ENCODE measurements at regions not wholly inside any gene's neighbourhood (a gene's known extent, or its start where the extent isn't known, plus 50 kb on each side); places are given as distances from the start of the nearest gene placed in this dataset.

GRCh38 chr6:90805619-90806155, 218.8 kb upstream of the MAP3K7 start:
- 81% methylated on average over 1 of the region's 1 CpG; no CpG with 5 or more reads in 1 of the 2 experiments for WGBS, 2 experiments (ENCODE audit: extremely low coverage in 1 of 2, insufficient coverage in 1 of 2, insufficient read length in 1 of 2, insufficient replicate concordance in 2 of 2, low coverage in 1 of 2, low lambda C conversion rate in 2 of 2, missing lambda C conversion rate in 1 of 2)

More at GRCh38 chr6:90805619-90806155, 218.8 kb upstream of the MAP3K7 start:
- H3K4me2 ChIP-seq (ENCODE audit: insufficient read depth in 1 of 2, low read depth in 2 of 2, low read length in 2 of 2), result no peak overlapping the region
- no peaks in the 10 kb centered on the region for H3K36me3 ChIP-seq (ENCODE audit: control insufficient read depth in 2 of 4, insufficient read depth in 4 of 4, low read length in 3 of 4)
- H2BK5ac ChIP-seq (ENCODE audit: low read depth, low read length), result no peak overlapping the region
- H2BK120ac ChIP-seq (replicated peaks; ENCODE audit: low read depth, low read length), result no peak overlapping the region
- TF ChIP-seq FOSL1 (IDR thresholded peaks at IDR 0.05; ENCODE audit: insufficient read depth, low read depth, low read length), result no peak
- no peak for TF ChIP-seq SUZ12 (IDR thresholded peaks at IDR 0.05; ENCODE audit: low read length)
- TF ChIP-seq CBX5 (IDR thresholded peaks at IDR 0.05; ENCODE audit: low read depth, low read length), result no peak
- H2BK12ac ChIP-seq (ENCODE audit: low read depth, low read length), result no peak overlapping the region
- H3K18ac ChIP-seq (ENCODE audit: extremely low read depth, low read length), result no peak overlapping the region
- FAIRE-seq (no peak), DNase-seq (ENCODE audit: low read depth in 1 of 2, low spot score in 2 of 2) (no peak)
- no peak overlapping the region for H2BK15ac ChIP-seq (ENCODE audit: low read length)
- H3K27me3 ChIP-seq (replicated peaks in 1 of 4; ENCODE audit: control insufficient read depth in 3 of 4, extremely low read depth in 1 of 4, insufficient read depth in 3 of 4, low read length in 3 of 4), result no peaks in the 10 kb centered on the region
- CTCF ChIA-PET (ENCODE audit: partially characterized antibody), result no interaction called here
- no peaks in the 10 kb centered on the region for H4K20me1 ChIP-seq (replicated peaks in 1 of 2; ENCODE audit: control insufficient read depth in 1 of 2, insufficient read depth in 2 of 2, low read length in 2 of 2)
- no peak overlapping the region for H2AK5ac ChIP-seq (ENCODE audit: low read depth, low read length)
- POLR2A ChIA-PET (ENCODE audit: partially characterized antibody), result no interaction called here
- H4K8ac ChIP-seq (ENCODE audit: extremely low read depth, insufficient read depth, low read length), result no peak overlapping the region
- H3K79me2 ChIP-seq (ENCODE audit: control insufficient read depth in 1 of 2, insufficient read depth in 2 of 2, low read length in 2 of 2), result no peaks in the 10 kb centered on the region
- H2BK20ac ChIP-seq (ENCODE audit: low read length), result no peak overlapping the region
- no peaks in the 10 kb centered on the region for H3K9me3 ChIP-seq (ENCODE audit: insufficient read depth in 2 of 2, low read depth in 1 of 2, low read length in 1 of 2)
- no peak overlapping the region for H3K4ac ChIP-seq (replicated peaks; ENCODE audit: insufficient read length, low read depth, low read length)
- H3K79me1 ChIP-seq (ENCODE audit: low read depth, low read length), result no peaks in the 10 kb centered on the region
- no peak overlapping the region for H2AFZ ChIP-seq (ENCODE audit: low read length)
- no peak overlapping the region for H3K14ac ChIP-seq (ENCODE audit: insufficient read length)
- no peak overlapping the region for H3K4me3 ChIP-seq (ENCODE audit: extremely low read depth in 1 of 4, insufficient read depth in 2 of 4, low read depth in 3 of 4, low read length in 4 of 4)
- H3K9ac ChIP-seq (replicated peaks in 1 of 4; ENCODE audit: extremely low read depth in 1 of 4, low read depth in 3 of 4, low read length in 3 of 4), result no peak overlapping the region
- peaks cover 1 to 7% (median 4%) of the 10 kb centered on the region in 4 experiments; a peak in 5 of 7 replicates for H3K4me1 ChIP-seq (replicated peaks in 1 of 4; ENCODE audit: control insufficient read depth in 3 of 4, insufficient read depth in 4 of 4, low read length in 3 of 4)
- H3K56ac ChIP-seq (replicated peaks; ENCODE audit: insufficient read length, low read depth, low read length), result no peak overlapping the region
- no peaks in the 10 kb centered on the region for H3K23me2 ChIP-seq (ENCODE audit: low read depth, low read length)
- no peak overlapping the region for H4K91ac ChIP-seq (replicated peaks; ENCODE audit: insufficient read length, low read length)
- no peak overlapping the region for H3K23ac ChIP-seq (ENCODE audit: insufficient read length)
- no peak overlapping the region for H3K27ac ChIP-seq (ENCODE audit: low read depth, low read length)
- H4K5ac ChIP-seq (ENCODE audit: insufficient read length, low read depth, low read length), result no peak overlapping the region

Data from H1 (cell line).